NCI-H1436 (cell line): ENCODE measurements at regions not wholly inside any gene's neighbourhood (a gene's known extent, or its start where the extent isn't known, plus 50 kb on each side); places are given as distances from the start of the nearest gene placed in this dataset.
"Not testable (repeated sequence)": the region's sequence is repeated elsewhere in the genome, so short reads cannot be mapped to it uniquely, and the experiment has no call there.

Experiments
- DNase-seq: peaks from one replicate; lab custom pipeline; 2025; lab: John Stamatoyannopoulos, UW

DNA sequence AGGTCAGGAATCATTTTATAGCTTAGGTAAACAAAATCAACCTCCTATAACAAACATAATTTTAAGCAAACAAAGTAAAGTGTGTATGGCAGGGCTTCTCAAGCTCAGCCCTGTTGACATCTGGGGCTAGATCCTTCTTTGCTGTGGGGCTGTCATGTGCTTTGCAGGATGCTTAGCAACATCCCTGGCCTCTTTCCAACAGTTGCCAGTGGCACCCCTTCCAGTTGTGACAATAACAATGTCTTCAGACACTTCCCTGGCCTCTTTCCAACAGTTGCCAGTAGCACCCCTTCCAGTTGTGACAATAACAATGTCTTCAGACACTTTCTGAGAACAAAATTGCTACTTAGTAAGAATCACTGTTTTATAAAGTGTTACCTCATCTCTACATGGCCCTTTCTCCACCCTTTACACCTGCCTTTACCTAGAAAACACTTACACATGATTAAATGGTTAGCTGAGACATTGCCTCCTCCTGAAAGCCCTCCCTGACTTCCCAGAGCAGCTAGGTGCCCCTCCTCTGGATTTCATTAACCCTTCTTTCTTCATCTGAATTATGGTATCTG is 194.0 kb upstream of the LMCD1 start:
- no peak for DNase-seq

- DNase-seq = no peak
These were observed 190.3 kb upstream of the LMCD1 start for GRCh38 chr3:8311321-8311720.

DNA sequence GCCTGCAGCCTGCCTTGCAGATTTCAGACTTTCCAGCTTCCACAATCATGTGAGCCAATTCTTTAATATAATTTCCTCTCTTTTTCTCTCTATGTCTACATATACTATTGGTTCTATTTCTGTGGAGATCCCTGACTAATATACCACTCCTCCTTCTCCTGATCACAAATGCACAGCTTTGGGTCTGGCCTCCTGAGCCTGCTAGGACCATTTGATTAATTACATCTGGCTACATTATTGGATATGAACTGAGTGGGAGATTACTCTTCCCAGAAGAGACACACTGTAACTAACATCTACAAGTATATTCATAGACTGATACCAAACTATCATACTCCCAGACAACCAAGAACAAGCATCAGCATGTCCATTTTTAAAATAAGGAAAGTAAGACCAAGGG is 188.9 kb upstream of the LMCD1 start:
- DNase-seq = no peak

GRCh38 chr3:8313560-8314267 is 187.9 kb upstream of the LMCD1 start:
- no peak for DNase-seq

DNA sequence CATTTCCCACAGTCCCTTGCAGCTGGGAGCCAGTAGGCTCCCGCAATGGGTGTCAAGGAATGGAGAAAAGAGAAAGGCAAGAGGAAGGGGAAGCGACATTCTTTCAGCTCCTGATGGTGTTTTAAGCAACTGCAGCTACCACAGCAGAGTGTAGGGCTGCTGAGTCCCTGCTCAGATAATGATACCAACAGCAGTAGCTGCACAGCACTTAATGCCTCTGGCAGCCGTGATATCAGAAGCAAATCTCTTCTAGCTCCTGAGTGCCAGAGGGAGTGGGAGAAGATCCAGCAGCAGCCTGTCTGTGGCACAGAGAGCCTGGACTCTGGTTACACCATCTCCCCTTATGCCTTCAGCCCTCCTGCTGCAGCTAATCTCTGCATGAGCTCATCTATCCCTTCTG is 186.1 kb upstream of the LMCD1 start:
- not testable (repeated sequence) for DNase-seq

- DNase-seq = no peak
These were observed 183.7 kb upstream of the LMCD1 start for GRCh38 chr3:8317661-8318649.

- no peak for DNase-seq
These were observed 181.5 kb upstream of the LMCD1 start for GRCh38 chr3:8319935-8320634.

DNA sequence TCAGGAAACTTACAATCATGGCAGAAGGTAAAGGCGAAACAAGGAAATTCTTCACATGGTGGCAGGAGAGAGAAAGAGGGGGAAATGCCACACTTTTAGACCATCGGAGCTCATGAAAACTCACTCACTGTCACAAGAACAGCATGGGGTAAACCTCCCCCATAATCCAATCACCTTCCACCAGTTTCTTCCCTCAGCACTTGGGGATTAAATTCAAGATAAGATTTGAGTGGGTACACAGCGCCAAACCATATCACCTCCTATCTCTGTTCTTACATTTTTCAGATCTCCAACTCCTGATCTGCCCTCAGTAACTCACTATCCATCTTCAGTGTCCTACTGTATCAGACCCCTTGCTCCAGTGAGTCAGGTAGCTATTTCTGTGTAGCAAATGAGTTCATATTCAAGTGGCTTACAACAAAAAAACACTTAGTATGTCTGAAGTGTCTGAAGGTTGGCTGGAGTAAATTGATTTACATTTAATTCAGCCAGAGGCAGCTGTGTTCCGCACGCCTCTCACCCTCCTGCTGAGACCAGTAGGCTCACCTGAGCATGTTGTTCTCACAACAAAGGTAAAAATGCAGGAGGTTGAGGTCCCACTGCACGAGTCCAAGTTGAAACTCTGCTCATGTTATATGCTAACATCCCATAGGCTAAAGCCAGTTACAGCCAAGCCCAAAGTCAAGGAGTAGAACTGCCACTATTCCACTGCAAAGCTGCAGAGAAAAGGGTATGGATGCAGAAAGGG is 180.7 kb upstream of the LMCD1 start:
- no peak for DNase-seq

DNA sequence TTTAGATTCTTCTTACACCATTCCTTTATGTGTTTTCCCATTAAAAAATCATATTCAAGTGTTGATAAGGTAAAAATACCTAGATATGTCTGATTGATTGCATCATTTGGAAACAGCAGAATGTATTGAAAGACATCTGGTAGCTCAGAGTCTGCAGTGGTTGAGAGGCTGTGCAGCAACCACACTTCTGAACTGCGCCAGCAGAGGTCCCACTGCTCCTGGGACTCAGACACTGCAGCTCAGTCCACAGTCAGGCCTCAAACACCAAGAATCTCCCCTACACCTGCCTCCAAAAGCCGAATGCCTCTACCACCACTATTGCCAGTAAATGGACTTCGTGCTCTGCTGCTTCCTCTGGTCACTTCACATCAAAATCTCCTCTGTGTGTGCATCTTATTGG is 176.9 kb upstream of the LMCD1 start:
- DNase-seq = no peak

- no peak for DNase-seq
These were observed 176.3 kb upstream of the LMCD1 start for GRCh38 chr3:8325306-8325705.

GRCh38 chr3:8325833-8326232 is 175.8 kb upstream of the LMCD1 start:
- not testable (repeated sequence) for DNase-seq

GRCh38 chr3:8327739-8328138 is 173.9 kb upstream of the LMCD1 start:
- DNase-seq = no peak

- DNase-seq = peak; percentile 33
These were observed 172.7 kb upstream of the LMCD1 start for GRCh38 chr3:8328967-8329366.

DNA sequence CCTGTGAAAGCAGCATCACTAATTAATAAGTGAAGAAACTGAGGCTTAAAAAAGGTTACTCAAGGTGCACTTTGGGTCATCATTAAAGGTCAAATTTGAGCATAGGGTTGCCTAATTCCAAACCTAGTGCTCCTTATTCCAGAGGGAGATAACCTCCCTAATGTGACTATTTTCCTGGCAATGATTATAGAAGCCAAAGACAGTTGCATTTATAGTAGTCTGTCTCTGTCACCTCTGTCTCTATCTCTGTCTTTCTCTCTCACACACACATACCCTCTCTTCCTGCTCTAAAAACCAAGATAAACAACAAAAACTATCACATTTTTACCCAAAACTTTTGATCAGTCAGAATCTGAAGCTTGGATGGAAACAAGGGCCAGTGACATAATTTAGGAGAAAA is 172.0 kb upstream of the LMCD1 start:
- DNase-seq = no peak

- DNase-seq = no peak
These were observed 165.2 kb upstream of the LMCD1 start for GRCh38 chr3:8336456-8336855.

- no peak for DNase-seq
These were observed 163.2 kb upstream of the LMCD1 start for GRCh38 chr3:8338424-8338823.

DNA sequence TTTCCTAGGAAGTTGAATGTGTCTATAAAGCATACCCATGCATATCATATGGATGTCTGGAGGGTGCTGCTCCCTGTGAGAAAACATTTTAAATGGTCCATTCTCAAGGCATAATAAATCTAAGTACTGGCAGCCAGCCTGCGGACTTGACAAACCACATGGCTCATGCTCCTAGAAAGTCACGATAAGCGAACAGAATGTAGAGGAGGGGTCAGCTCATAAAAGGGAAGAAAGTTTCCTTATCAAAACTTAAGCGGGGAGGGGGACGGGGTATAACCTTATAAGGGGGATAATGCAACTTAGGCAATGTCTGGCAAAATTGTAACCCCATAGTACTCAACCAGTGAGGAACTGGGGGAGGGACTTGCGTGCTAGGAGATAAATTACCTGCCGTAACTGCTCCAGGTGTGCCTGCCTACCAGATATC is 159.8 kb upstream of the LMCD1 start:
- no peak for DNase-seq

DNA sequence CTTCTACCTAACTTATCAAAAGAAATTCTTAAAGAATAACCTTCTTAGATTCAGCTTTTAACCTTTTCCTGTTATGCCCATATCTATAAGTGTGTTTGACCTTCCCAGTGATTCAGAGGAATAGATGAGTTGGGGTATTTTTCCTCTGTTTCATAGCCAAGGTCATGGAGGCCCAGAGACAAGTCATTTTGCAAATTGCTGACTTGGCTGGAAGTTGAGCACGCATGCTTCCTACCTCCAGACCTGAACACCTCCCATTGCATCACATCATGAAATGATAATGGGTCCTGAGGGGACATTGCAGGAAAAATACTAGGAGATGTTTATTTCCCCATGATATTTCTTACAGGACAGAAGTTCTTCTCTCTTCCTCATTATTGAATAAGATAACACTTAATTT is 158.6 kb upstream of the LMCD1 start:
- DNase-seq = no peak

DNA sequence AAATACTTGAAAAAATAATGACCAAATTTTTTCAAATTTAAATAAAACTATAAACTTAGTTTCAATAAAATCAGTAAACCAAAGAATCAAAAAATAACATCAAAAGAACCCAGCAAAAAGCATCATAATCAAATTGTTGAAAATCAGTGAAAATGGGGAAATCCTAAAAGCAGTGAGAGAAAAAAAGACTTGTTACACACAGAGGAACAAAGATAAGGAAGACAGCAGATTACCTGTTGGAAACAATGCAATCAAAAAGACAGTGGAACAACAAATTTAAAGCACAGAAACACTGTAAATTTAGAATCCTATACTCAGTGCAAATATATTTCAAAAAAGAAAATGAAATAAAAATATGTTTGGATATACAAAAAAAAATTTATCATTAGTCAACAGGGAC is 156.2 kb upstream of the LMCD1 start:
- no peak for DNase-seq

DNA sequence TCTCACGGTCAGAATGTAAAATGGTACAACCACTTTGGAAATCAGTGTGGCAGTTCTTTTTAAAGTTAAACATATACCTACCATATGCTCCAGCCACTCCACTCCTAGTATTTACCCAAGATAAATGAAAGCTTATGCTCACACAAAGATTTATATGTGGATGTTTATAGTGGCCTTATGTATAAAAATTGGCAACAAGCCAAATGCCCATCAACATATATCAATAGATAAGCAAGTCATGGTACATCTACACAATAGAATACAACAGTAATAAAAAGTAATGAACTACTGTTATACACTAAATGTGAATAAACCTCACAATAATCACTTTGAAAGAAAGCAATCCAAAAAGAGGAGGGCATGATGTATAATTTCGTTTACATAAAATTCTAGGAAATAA is 153.5 kb upstream of the LMCD1 start:
- no peak for DNase-seq

GRCh38 chr3:8352475-8352874 is 149.1 kb upstream of the LMCD1 start:
- no peak for DNase-seq

GRCh38 chr3:8353364-8353763 is 148.3 kb upstream of the LMCD1 start:
- DNase-seq = no peak
